GM12873 (cell line): ENCODE measurements at regions not wholly inside any gene's neighbourhood (a gene's known extent, or its start where the extent isn't known, plus 50 kb on each side); places are given as distances from the start of the nearest gene placed in this dataset.

ENCODE experiments used
- CTCF ChIP-seq: IDR thresholded peaks from 2 replicates; pipeline ENCODE4 v1.5.1; 2012; ENCODE audit warnings: low read depth, mild to moderate bottlenecking, moderate library complexity, low read length, control low read depth; ENCODE audit not compliant: insufficient read depth; ENCODE audit errors: missing control alignments

DNA sequence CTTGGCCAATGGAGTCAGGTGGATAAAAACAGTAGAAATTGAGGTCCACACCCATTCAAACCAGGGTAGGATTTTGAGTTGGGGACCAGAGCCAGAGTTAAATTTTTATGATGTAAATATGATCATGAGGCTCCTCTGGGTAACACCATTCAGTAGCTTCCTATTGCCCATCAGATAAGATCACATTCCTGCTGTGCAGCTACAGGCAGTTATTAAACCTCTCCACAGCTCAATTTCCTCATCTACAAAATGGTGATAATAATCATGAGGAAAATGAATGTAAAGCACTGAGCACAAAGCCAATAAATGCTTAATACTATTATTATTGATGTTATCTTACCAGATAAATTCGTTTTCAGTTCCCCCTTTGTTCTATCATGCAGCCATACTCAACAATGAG, 432.0 kb downstream of the CAAP1 start:
- no peak for TF ChIP-seq CTCF

DNA sequence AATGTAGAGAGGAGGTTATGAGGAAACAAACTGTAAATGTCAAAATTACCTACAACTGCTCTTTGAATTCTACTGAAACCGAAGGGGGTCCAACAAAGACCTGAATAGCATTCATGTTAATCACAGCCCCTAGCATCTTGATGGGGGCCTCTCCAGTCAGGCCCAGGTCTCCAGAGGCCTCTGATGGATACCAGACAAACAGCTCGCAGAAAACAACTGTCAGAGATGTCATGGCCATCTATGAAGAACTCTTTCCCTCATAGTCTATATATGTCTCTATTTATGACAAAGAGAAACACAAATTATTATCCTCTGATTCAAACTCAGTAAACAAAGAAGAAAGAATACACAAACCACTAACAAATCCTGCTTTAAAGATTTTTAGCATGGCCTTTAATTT, 432.6 kb downstream of the CAAP1 start:
- no peak for TF ChIP-seq CTCF

DNA sequence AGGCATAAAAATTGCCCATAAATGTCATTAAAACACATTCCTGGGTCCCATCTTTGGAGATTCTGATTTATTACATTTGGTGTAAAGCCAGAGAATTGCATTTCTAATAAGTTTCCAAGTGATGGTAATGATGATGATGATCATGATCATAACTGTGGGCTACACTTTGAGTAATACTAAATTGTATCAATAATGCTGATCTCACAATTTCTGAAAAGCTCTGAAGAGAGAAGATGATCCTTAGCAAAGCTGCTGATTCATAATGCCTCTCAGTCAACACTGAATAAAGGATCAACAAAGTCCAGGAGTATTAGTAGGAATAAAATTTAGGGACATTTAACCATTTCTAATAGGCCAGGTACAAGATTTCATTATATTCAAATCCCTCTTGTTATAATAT, 434.5 kb downstream of the CAAP1 start:
- no peak for TF ChIP-seq CTCF

DNA sequence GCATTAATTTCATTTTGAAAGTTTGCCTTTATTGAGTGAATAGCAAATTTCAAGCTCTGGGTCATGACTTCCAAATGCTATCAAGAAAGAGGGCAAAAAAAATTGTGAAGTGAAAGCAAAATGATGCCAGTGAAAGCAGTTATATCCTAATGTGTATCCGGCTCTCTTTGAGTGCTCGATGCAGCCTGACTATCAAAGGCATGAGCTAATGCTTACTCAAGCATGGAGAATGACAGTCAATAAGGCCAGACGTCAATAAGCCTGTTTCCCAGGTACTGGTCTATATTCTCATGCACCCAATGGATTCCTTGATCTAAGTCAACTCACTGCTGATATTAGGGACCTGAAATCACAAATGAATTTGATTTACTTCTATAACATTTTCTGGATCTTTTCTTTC, 435.5 kb downstream of the CAAP1 start:
- TF ChIP-seq CTCF = no peak

GRCh38 chr9:26439061-26439624, 453.5 kb downstream of the CAAP1 start:
- no peak for TF ChIP-seq CTCF

DNA sequence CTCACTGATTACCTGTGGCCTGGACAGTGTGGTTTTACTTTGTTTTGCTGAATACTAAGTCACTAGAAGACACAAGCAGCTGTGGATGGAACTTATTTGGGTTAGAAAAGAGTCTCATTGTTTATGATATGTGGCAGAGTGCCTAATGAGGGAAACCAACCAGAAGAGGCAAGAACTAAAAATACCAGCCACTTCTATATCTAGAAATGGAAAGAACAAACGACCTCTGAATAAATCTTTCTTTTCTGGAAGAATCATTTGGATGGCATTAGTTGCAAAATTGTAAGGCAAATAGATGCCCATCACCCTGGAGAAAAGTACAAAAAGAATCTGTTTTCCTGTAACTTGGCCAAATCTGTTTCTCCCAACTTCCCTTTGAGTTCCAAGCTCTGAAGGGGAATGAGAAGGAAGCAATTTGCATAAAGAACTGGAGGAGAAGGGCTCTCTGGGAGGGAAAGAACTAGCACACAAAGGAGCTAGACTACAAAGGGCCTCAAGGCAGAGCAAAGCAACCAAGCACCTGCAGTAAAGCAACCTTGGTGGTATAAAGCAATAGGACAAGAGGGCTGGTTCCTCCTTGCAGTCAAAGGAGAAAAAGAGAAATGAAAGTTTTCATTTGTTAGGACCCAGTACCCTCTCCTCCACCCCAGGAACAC, 455.4 kb downstream of the CAAP1 start:
- no peak for TF ChIP-seq CTCF

- no peak for TF ChIP-seq CTCF
Measured at GRCh38 chr9:26426551-26427131, 466.0 kb downstream of the CAAP1 start.
